ENCODE measurements at regions not wholly inside any gene's neighbourhood (a gene's known extent, or its start where the extent isn't known, plus 50 kb on each side); places are given as distances from the start of the nearest gene placed in this dataset.

DNA sequence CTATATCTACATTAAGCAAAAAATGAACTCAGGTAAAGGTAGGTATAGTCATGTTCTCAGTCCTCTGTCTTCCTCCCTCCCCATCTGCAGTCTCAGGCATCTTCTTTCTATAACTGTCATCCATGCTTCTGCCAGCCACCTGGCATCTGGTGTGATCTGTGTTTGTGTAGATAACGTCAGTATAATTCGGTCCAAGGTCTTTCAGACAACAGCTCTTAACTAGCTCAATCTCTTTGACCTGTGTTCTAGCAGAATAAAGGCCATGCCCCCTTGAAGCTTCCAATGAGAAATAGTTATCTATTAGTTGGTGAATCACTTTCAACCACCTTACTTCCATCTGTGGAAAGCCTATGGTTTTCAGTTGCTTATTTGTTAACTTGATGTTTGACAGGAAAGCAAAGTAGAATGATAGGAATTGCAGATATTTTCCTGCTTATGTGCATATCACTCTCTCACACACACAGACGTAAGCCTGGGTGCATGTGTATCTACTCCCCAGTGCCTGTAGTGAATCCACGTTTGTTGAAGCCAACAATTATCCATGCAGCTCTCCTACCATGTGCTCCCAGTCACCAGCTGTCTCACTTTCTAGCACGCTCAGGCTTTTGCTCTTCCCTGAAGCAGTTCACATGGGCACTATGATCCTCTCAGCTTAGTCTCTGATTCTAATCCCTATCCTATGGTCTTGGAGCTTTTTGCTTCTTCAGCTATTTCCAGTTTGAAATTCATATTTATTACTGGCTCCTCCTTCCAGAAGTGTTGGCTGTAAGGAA, 433.7 kb upstream of the MANEA start:
- no peak for DNase-seq

DNA sequence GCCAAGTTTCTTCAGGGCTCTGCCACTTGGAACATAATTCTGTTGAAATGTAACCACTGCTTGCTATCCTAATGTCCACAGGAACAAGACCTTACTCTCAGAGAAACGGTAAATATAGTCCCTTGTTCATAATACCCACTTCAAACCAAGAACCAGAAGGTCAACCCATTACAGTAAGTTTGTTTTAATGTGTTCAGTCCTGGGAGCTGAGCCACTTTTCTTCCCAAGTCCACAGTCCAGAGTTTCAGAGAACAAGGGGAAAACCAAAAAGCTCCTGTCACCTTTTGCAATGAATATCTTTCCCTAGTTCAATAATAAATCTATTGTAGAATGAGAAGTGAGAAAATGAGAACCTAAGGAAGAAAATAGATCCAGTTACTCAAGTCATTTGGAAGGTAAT, 431.9 kb upstream of the MANEA start:
- no peak for DNase-seq

GRCh38 chr6:95159557-95159956, 417.8 kb upstream of the MANEA start:
- no peak for DNase-seq

- DNase-seq, result no peak
Observed at GRCh38 chr6:95169775-95170174, 407.6 kb upstream of the MANEA start.

GRCh38 chr6:95175927-95176675, 401.2 kb upstream of the MANEA start:
- no peak for DNase-seq

- DNase-seq, result no peak
Observed at GRCh38 chr6:95185874-95186273, 391.5 kb upstream of the MANEA start.

DNA sequence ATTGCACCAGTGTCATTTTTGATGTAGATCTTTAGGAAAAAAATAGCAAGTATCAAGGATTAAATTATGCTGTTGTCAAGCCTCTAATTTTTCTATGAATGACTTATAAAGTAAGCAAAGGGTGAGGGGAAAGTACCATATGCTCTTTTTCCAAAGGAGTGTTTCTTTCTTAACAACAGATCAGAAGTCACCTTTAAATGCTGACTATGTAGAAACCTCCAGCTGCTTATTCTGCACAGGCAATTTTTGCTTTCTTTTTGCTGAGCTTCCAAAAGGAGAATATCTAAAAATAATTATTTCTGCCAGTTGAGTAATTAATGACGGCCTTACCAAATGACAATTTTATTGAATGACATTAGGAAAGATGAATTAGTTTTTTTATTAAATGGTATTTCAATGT, 390.6 kb upstream of the MANEA start:
- no peak for DNase-seq

GRCh38 chr6:95197590-95197989, 379.7 kb upstream of the MANEA start:
- no peak for DNase-seq

DNA sequence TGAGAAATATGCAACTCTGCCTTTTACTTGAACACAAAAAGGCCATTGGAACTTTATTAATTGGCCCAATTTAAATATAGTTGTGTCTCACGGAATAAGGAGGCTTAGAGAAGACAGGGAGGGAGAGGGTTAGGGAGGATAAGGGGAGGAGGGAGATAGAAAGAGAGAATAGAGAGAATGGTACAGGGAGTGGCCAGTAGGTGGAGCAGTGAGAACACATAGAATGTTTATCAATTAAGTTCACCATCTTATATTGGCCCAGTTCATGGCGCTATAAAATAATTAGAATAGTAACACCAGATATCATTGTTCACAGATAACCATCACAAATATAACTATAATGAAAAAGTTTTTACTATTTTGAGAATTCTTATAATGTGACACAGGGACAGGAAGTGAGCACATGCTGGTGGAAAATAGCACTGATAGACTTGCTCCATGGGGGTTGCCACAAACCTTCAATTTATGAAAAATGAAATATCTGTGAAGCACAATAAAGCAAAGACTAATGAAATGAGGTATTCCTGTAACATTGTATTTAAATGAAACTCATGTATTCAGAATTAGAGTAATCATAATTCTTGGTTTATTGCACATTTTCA, 374.1 kb upstream of the MANEA start:
- no peak for DNase-seq

- no peak for DNase-seq
Observed at GRCh38 chr6:95204178-95204577, 373.2 kb upstream of the MANEA start.

DNA sequence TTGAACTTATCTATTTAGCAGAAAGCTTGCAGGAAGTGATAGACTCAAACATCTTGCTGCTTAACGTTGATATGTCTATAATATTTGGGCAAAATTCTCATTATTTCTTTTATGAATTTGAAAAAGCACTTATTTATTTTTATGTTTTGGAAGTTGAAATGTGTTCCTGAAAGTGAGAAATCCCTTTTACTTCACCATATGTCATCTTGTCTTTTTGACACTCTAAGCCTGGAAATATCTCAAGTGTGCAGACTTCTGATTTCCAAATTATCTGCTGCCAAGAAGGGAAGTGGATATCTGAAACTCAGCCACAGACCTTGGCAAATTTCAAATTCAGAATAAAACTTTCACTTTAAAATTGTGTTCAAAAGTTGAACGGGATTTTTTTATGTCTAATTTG, 368.7 kb upstream of the MANEA start:
- no peak for DNase-seq

- DNase-seq, result no peak
Observed at GRCh38 chr6:95209074-95209473, 368.3 kb upstream of the MANEA start.

DNA sequence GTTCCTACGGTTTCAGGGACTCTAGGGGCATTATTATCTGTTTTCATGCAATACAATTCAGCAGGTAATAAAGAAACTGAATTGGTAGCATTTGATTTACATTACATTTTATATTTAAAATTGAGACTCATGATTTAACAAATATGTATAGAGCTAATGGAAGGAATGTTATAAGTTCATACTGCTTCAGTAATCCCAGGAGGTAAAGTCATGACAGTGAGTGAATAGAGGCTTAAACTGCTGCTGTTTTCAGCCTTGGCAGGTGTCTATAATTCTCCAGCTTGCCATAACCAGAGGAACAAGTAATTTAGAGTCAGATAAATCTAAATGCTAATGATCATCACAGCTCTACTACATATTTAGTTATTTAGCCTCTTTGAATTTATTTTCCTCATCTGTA, 360.8 kb upstream of the MANEA start:
- no peak for DNase-seq

- DNase-seq, result no peak
Observed at GRCh38 chr6:95227351-95227750, 350.0 kb upstream of the MANEA start.

DNA sequence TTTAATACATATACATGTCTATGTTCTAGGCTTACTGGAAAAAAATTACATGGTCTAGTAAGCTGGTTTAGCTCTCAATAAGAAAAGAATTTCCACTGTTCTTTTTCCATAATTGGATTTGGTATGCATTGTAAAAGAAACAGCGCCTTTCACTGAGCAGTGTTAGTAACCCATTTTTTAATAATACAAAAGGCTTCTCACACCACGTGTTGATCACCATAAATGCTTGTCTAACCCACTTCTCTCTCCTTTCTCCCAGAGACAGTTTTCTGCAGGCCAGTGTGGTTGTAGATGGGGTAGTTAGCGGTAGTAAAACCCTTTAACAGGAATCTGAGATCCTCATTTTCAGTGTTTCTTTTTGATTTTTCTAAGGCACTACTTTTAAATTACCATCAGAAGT, 348.7 kb upstream of the MANEA start:
- no peak for DNase-seq

DNA sequence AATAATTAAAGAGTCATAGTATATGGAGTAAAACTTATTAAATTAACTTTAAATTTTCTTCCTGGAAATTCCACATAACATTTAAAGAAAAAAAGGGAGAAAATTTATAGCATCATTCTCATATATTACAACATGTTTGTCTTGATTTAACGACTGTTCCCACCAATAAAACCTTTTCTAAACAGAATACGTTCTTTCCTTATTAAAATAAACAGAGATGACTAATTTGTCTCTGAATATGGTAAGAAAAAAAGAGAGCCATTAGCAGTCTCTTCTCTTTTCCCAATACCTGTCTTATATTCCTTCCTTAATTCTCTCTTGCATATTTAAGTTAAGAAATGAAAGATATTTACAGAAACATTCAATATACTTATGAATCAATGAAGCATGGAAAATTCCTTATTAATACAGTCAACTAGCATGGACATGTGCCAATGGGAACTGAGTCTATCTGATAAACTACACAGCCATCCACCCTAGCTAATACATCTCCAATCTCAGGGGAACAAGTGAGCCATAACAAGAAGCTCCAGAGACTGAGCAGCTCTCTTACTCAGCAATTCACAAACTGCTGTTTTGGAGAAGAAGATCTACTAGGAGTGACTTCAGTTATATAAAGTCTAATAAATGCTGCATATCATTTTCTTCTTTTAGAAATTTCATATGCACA, 347.1 kb upstream of the MANEA start:
- no peak for DNase-seq

- DNase-seq, result no peak
Observed at GRCh38 chr6:95231416-95231815, 345.9 kb upstream of the MANEA start.

DNA sequence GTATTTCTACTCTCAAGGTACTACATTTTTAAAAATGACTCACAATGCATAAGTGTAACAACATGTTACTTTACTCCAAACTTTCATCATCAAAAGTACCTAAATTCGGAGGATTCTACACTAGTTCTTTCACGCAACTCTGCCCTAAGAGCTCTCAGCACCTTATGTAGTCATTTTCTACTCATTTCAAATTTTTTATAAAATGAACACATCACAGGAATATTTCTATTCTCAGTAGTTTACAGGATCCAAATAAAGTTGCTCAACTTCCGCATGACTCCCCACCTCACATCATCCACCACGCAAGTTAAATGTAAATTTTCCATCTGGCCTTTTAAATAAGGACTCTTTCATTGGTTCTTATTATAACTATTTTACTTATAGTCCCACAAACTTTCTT, 344.9 kb upstream of the MANEA start:
- no peak for DNase-seq

GRCh38 chr6:95233879-95234278, 343.5 kb upstream of the MANEA start:
- no peak for DNase-seq

DNA sequence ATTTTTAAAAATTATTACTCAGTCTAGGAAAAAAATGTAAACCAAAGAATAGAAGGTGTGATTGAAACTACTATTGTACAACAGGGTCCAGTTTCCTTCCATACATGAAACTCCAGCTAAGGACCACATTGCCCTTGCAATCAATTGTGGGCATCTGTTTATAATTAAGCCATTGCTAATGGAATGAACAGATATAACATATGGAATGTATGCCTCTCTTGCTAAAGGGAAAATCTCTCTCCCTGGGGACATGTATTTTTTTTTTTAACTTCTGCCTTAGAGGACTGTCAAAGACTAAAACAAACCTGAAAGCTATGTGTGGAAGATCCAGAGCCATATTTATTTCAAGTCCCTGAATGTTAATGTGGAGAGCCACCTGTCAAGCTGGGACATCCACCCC, 336.8 kb upstream of the MANEA start:
- DNase-seq, result no peak

- no peak for DNase-seq
Observed at GRCh38 chr6:95242560-95242959, 334.8 kb upstream of the MANEA start.

DNA sequence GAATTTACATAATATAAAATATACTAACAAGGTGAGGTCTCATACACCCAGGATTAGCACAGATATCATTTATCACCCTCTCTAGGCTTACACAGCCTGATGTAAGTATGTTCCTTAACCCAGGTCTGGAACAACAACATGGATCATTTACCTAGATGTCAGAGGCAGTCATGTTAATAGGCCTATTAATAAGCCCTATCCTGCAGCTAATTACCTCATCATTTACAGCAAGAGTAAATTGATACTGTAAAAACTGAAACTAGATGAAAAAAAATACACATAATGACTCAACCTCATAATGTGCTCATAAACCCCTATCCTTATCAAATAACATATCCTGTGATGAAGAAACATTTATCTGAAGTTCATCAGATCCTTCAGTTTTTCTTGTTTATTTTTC, 334.3 kb upstream of the MANEA start:
- no peak for DNase-seq

DNA sequence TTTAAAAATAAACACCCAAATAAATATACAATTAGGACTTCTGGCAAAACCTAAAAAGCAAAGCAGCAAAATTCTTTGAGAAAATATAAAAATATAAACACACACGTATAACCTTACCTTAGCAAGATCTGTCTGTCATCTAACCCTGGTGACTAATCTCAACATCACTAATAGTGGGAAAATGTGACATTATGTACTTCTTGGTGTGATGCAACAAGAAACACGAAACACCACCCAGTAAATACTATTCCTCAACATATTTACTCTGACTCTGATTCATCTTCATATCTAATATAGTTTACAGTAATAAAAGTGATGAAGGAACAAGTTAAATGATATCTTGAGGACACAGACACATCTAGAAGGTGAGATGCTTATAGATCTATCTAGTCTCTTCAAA, 332.6 kb upstream of the MANEA start:
- DNase-seq, result no peak

GRCh38 chr6:95248499-95248898, 328.8 kb upstream of the MANEA start:
- no peak for DNase-seq

All from DMS153 (cell line).